Liver (tissue), 3 donors: ENCODE measurements at regions not wholly inside any gene's neighbourhood (a gene's known extent, or its start where the extent isn't known, plus 50 kb on each side); places are given as distances from the start of the nearest gene placed in this dataset.

ENCODE experiments used
- CTCF ChIP-seq: fragments of 150-350 bp; IDR thresholded peaks from 2 replicates; pipeline ENCODE4 v1.5.1; 2017; ENCODE audit warnings: improper control_type of control experiment, low read depth, low read length; ENCODE audit not compliant: missing input control
- EGR1 ChIP-seq, 2 donors: IDR thresholded peaks; 2 replicates each; pipeline ENCODE4 v1.6.1; 2016 to 2018; ENCODE audit warnings: antibody characterized with exemption in 2 of 2, low read depth in 2 of 2
- GABPA ChIP-seq, 2 donors: IDR thresholded peaks in 1 of 2; conservative IDR thresholded peaks in 1 of 2; 2 replicates each; pipeline ENCODE4 v1.6.1; 2016; ENCODE audit warnings: antibody characterized with exemption in 2 of 2, mild to moderate bottlenecking in 1 of 2, moderate library complexity in 1 of 2
- JUND ChIP-seq, 2 donors: IDR thresholded peaks; 2 replicates each; pipeline ENCODE4 v1.6.1; 2016; ENCODE audit warnings: antibody characterized with exemption in 2 of 2
- MAX ChIP-seq: IDR thresholded peaks from 2 replicates; pipeline ENCODE4 v1.6.1; 2016; ENCODE audit warnings: antibody characterized with exemption
- RAD21 ChIP-seq, 2 donors: IDR thresholded peaks; 2 replicates each; pipeline ENCODE4 v1.6.1; 2016; ENCODE audit warnings: antibody characterized with exemption in 2 of 2, mild to moderate bottlenecking in 2 of 2
- REST ChIP-seq: IDR thresholded peaks from 2 replicates; pipeline ENCODE4 v1.6.1; 2016; ENCODE audit warnings: antibody characterized with exemption, mild to moderate bottlenecking
- RXRA ChIP-seq, 2 donors: IDR thresholded peaks; 2 replicates each; pipeline ENCODE4 v1.6.1; 2017 to 2018; ENCODE audit warnings: antibody characterized with exemption in 2 of 2, mild to moderate bottlenecking in 1 of 2
- SP1 ChIP-seq: IDR thresholded peaks from 2 replicates; pipeline ENCODE4 v1.6.1; 2018; ENCODE audit warnings: antibody characterized with exemption, mild to moderate bottlenecking
- TAF1 ChIP-seq: conservative IDR thresholded peaks from 2 replicates; pipeline ENCODE4 v1.6.1; 2016; ENCODE audit warnings: antibody characterized with exemption, mild to moderate bottlenecking
- YY1 ChIP-seq: IDR thresholded peaks from 2 replicates; pipeline ENCODE4 v1.6.1; 2016; ENCODE audit warnings: antibody characterized with exemption, mild to moderate bottlenecking
- donor health status: healthy.
- donor health status: healthy.

- TF ChIP-seq CTCF (no peak), TAF1 (no peak), SP1 (no peak), GABPA (IDR thresholded peaks at IDR 0.05 in 1 of 2, conservative IDR thresholded peaks at IDR 0.05 in 1 of 2) (no peak), RXRA (IDR thresholded peaks at IDR 0.05) (no peak), RAD21 (IDR thresholded peaks at IDR 0.05) (no peak), JUND (IDR thresholded peaks at IDR 0.05) (no peak), YY1 (no peak), EGR1 (IDR thresholded peaks at IDR 0.05; ENCODE audit: low read depth in 2 of 2) (no peak), MAX (no peak), REST (no peak)
These were observed 148.5 kb upstream of the DEFB112 start for GRCh38 chr6:50198245-50198644.
